ENCODE measurements at regions not wholly inside any gene's neighbourhood (a gene's known extent, or its start where the extent isn't known, plus 50 kb on each side); places are given as distances from the start of the nearest gene placed in this dataset.

GRCh38 chr4:138724530-138724929 is 291.1 kb upstream of the NOCT start:
- H3K36me3 Mint-ChIP-seq, result no peaks in the 10 kb centered on the region
- H3K4me3 Mint-ChIP-seq, result no peak overlapping the region
- ATAC-seq (ENCODE audit: low read depth in 2 of 2), result no peak
- no peak for DNase-seq
- peaks cover 0 to 6% (median 4%) of the 10 kb centered on the region in 3 donors for H3K27me3 Mint-ChIP-seq
- no peaks in the 10 kb centered on the region for H3K4me1 Mint-ChIP-seq
- no peaks in the 10 kb centered on the region for H3K9me3 Mint-ChIP-seq
- H3K27ac Mint-ChIP-seq, result no peak overlapping the region

GRCh38 chr4:138716559-138717335 is 298.8 kb upstream of the NOCT start:
- no peak overlapping the region for H3K27ac Mint-ChIP-seq

GRCh38 chr4:138710297-138710696 is 305.3 kb upstream of the NOCT start:
- DNase-seq, result no peak
- no peak for ATAC-seq (ENCODE audit: low read depth in 2 of 2)
- H3K4me3 Mint-ChIP-seq, result peak overlapping the region in 1 of 8 donors; percentile 11
- H3K9me3 Mint-ChIP-seq, result peaks cover 0 to 9% (median 0%) of the 10 kb centered on the region in 7 donors
- no peak overlapping the region for H3K27ac Mint-ChIP-seq
- H3K4me1 Mint-ChIP-seq, result no peaks in the 10 kb centered on the region
- H3K36me3 Mint-ChIP-seq, result no peaks in the 10 kb centered on the region
- peaks cover 9 to 29% (median 23%) of the 10 kb centered on the region in 3 donors for H3K27me3 Mint-ChIP-seq

More at GRCh38 chr4:138716559-138717335, 298.8 kb upstream of the NOCT start:
- Mint-ChIP-seq H3K4me1 (no peaks in the 10 kb centered on the region), H3K27me3 (peaks cover 0 to 16% (median 0%) of the 10 kb centered on the region in 3 donors), H3K9me3 (peaks cover 0 to 5% (median 0%) of the 10 kb centered on the region in 7 donors), H3K36me3 (no peaks in the 10 kb centered on the region), H3K4me3 (no peak overlapping the region)
- ATAC-seq (ENCODE audit: low read depth in 2 of 2), result no peak
- no peak for DNase-seq

- H3K4me1 Mint-ChIP-seq, result no peaks in the 10 kb centered on the region
- ATAC-seq (ENCODE audit: low read depth in 2 of 2) (no peak), DNase-seq (no peak)
- H3K4me3 Mint-ChIP-seq, result peak overlapping the region in 1 of 8 donors; percentile 11
- no peak overlapping the region for H3K27ac Mint-ChIP-seq
- H3K9me3 Mint-ChIP-seq, result peaks cover 0 to 9% (median 0%) of the 10 kb centered on the region in 7 donors
- no peaks in the 10 kb centered on the region for H3K36me3 Mint-ChIP-seq
- peaks cover 9 to 29% (median 23%) of the 10 kb centered on the region in 3 donors for H3K27me3 Mint-ChIP-seq
Observed at GRCh38 chr4:138709859-138710258, 305.7 kb upstream of the NOCT start.

GRCh38 chr4:138707746-138708677 is 307.6 kb upstream of the NOCT start:
- H3K27me3 Mint-ChIP-seq, result peaks cover 9 to 29% (median 18%) of the 10 kb centered on the region in 3 donors
- no peak overlapping the region for H3K4me3 Mint-ChIP-seq
- H3K36me3 Mint-ChIP-seq, result no peaks in the 10 kb centered on the region
- H3K9me3 Mint-ChIP-seq, result peaks cover 0 to 9% (median 0%) of the 10 kb centered on the region in 7 donors
- no peak overlapping the region for H3K27ac Mint-ChIP-seq
- H3K4me1 Mint-ChIP-seq, result no peaks in the 10 kb centered on the region
- ATAC-seq (ENCODE audit: low read depth in 2 of 2) (no peak), DNase-seq (no peak)

- no peak overlapping the region for H3K27ac Mint-ChIP-seq
- peaks cover 0 to 9% (median 0%) of the 10 kb centered on the region in 7 donors for H3K9me3 Mint-ChIP-seq
- H3K4me3 Mint-ChIP-seq, result no peak overlapping the region
- DNase-seq (no peak), ATAC-seq (ENCODE audit: low read depth in 2 of 2) (no peak)
- no peaks in the 10 kb centered on the region for H3K36me3 Mint-ChIP-seq
- peaks cover 9 to 29% (median 18%) of the 10 kb centered on the region in 3 donors for H3K27me3 Mint-ChIP-seq
- H3K4me1 Mint-ChIP-seq, result no peaks in the 10 kb centered on the region
Observed at GRCh38 chr4:138706201-138706600, 309.4 kb upstream of the NOCT start.

- Mint-ChIP-seq H3K36me3 (no peaks in the 10 kb centered on the region), H3K27me3 (peaks cover 0 to 16% (median 0%) of the 10 kb centered on the region in 3 donors), H3K4me1 (no peaks in the 10 kb centered on the region), H3K4me3 (no peak overlapping the region), H3K9me3 (no peaks in the 10 kb centered on the region), H3K27ac (no peak overlapping the region)
- DNase-seq, result no peak
- no peak for ATAC-seq (ENCODE audit: low read depth in 2 of 2)
Observed at GRCh38 chr4:138702190-138702824, 313.3 kb upstream of the NOCT start.

- H3K27ac Mint-ChIP-seq, result no peak overlapping the region
- H3K36me3 Mint-ChIP-seq, result no peaks in the 10 kb centered on the region
- ATAC-seq (ENCODE audit: low read depth in 2 of 2), result no peak
Observed at GRCh38 chr4:138698641-138699040, 316.9 kb upstream of the NOCT start.

GRCh38 chr4:138697851-138698250 is 317.7 kb upstream of the NOCT start:
- H3K4me3 Mint-ChIP-seq, result no peak overlapping the region
- H3K27ac Mint-ChIP-seq, result no peak overlapping the region
- H3K9me3 Mint-ChIP-seq, result no peaks in the 10 kb centered on the region
- no peaks in the 10 kb centered on the region for H3K4me1 Mint-ChIP-seq
- ATAC-seq (ENCODE audit: low read depth in 2 of 2) (no peak), DNase-seq (no peak)
- H3K27me3 Mint-ChIP-seq, result peaks cover 4 to 30% (median 17%) of the 10 kb centered on the region in 3 donors
- H3K36me3 Mint-ChIP-seq, result no peaks in the 10 kb centered on the region

More at GRCh38 chr4:138698641-138699040, 316.9 kb upstream of the NOCT start:
- Mint-ChIP-seq H3K4me1 (no peaks in the 10 kb centered on the region), H3K27me3 (peaks cover 4 to 30% (median 17%) of the 10 kb centered on the region in 3 donors), H3K4me3 (no peak overlapping the region), H3K9me3 (no peaks in the 10 kb centered on the region)
- no peak for DNase-seq

- DNase-seq (no peak), ATAC-seq (ENCODE audit: low read depth in 2 of 2) (no peak)
- Mint-ChIP-seq H3K36me3 (no peaks in the 10 kb centered on the region), H3K27me3 (peaks cover 4 to 30% (median 17%) of the 10 kb centered on the region in 3 donors), H3K4me1 (no peaks in the 10 kb centered on the region), H3K9me3 (no peaks in the 10 kb centered on the region), H3K27ac (no peak overlapping the region), H3K4me3 (no peak overlapping the region)
Observed at GRCh38 chr4:138696771-138697170, 318.8 kb upstream of the NOCT start.

- DNase-seq, result no peak
- Mint-ChIP-seq H3K4me1 (no peaks in the 10 kb centered on the region), H3K27me3 (peaks cover 4 to 30% (median 17%) of the 10 kb centered on the region in 3 donors), H3K9me3 (no peaks in the 10 kb centered on the region), H3K36me3 (no peaks in the 10 kb centered on the region), H3K4me3 (no peak overlapping the region), H3K27ac (no peak overlapping the region)
- no peak for ATAC-seq (ENCODE audit: low read depth in 2 of 2)
Observed at GRCh38 chr4:138696058-138696457, 319.5 kb upstream of the NOCT start.

- H3K27ac Mint-ChIP-seq, result no peak overlapping the region
- no peaks in the 10 kb centered on the region for H3K4me1 Mint-ChIP-seq
- H3K4me3 Mint-ChIP-seq, result no peak overlapping the region
- peaks cover 10 to 27% (median 20%) of the 10 kb centered on the region in 3 donors for H3K27me3 Mint-ChIP-seq
- peaks cover 0 to 2% (median 0%) of the 10 kb centered on the region in 7 donors for H3K9me3 Mint-ChIP-seq
- H3K36me3 Mint-ChIP-seq, result no peaks in the 10 kb centered on the region
- ATAC-seq (ENCODE audit: low read depth in 2 of 2) (no peak), DNase-seq (no peak)
Observed at GRCh38 chr4:138693526-138693925, 322.1 kb upstream of the NOCT start.

- no peak overlapping the region for H3K27ac Mint-ChIP-seq
- no peaks in the 10 kb centered on the region for H3K36me3 Mint-ChIP-seq
- ATAC-seq (ENCODE audit: low read depth in 2 of 2) (no peak), DNase-seq (no peak)
- no peak overlapping the region for H3K4me3 Mint-ChIP-seq
- H3K9me3 Mint-ChIP-seq, result peaks cover 0 to 2% (median 0%) of the 10 kb centered on the region in 7 donors
- peaks cover 12 to 28% (median 22%) of the 10 kb centered on the region in 3 donors for H3K27me3 Mint-ChIP-seq
- no peaks in the 10 kb centered on the region for H3K4me1 Mint-ChIP-seq
Observed at GRCh38 chr4:138692411-138692810, 323.2 kb upstream of the NOCT start.
